Osteoblast (primary cell): ENCODE measurements at regions not wholly inside any gene's neighbourhood (a gene's known extent, or its start where the extent isn't known, plus 50 kb on each side); places are given as distances from the start of the nearest gene placed in this dataset.
"Not testable (repeated sequence)": the region's sequence is repeated elsewhere in the genome, so short reads cannot be mapped to it uniquely, and the experiment has no call there.

Source experiments
- DNase-seq: peaks from one replicate; pipeline ENCODE4 v3.0.0; 2011; ENCODE audit warnings: low spot score, mixed read lengths; ENCODE audit not compliant: insufficient read length; ENCODE audit errors: missing footprints
- H2AFZ ChIP-seq: 2 replicates; pipeline ENCODE4 v1.6.0; 2011; ENCODE audit warnings: mild to moderate bottlenecking, low read length
- H3K27ac ChIP-seq: 2 replicates; pipeline ENCODE4 v1.5.1; 2011; ENCODE audit warnings: mild to moderate bottlenecking, low read depth, low read length, moderate library complexity
- H3K27me3 ChIP-seq: 2 replicates; pipeline ENCODE4 v1.6.0; 2012; ENCODE audit warnings: mild to moderate bottlenecking, control low read depth, inconsistent platforms, low read length, moderate library complexity; ENCODE audit not compliant: insufficient read depth
- H3K36me3 ChIP-seq: 2 replicates; pipeline ENCODE4 v1.5.1; 2011; ENCODE audit warnings: mild to moderate bottlenecking, low read length, control low read depth, moderate library complexity; ENCODE audit not compliant: insufficient read depth
- H3K4me1 ChIP-seq: 2 replicates; pipeline ENCODE4 v1.5.1; 2011; ENCODE audit warnings: mild to moderate bottlenecking, low read length, control low read depth, moderate library complexity; ENCODE audit not compliant: insufficient read depth
- H3K4me2 ChIP-seq: 2 replicates; pipeline ENCODE4 v1.6.0; 2011; ENCODE audit warnings: mild to moderate bottlenecking, low read length; ENCODE audit not compliant: insufficient read depth
- H3K4me3 ChIP-seq: fragments of 200-600 bp; sonication (generic); 3 replicates; pipeline ENCODE4 v1.5.1; 2012; ENCODE audit warnings: mild to moderate bottlenecking, low read length, inconsistent platforms; ENCODE audit not compliant: insufficient read depth
- H3K79me2 ChIP-seq: 2 replicates; pipeline ENCODE4 v1.6.0; 2012; ENCODE audit warnings: mild to moderate bottlenecking, low read length, control low read depth, inconsistent platforms; ENCODE audit not compliant: insufficient read depth
- H3K9me3 ChIP-seq: 2 replicates; pipeline ENCODE4 v1.5.1; 2011; ENCODE audit warnings: low read depth, low read length, control low read depth
- H4K20me1 ChIP-seq: 2 replicates; pipeline ENCODE4 v1.6.0; 2012; ENCODE audit warnings: mild to moderate bottlenecking, low read length, control low read depth; ENCODE audit not compliant: insufficient read depth
- CTCF ChIP-seq: IDR thresholded peaks from 2 replicates; pipeline ENCODE4 v1.5.1; 2011; ENCODE audit warnings: mild to moderate bottlenecking, low read depth, low read length, moderate library complexity; ENCODE audit errors: extremely low read depth

- Histone ChIP-seq H3K4me3 (no peak overlapping the region), H3K4me1 (no peaks in the 10 kb centered on the region), H4K20me1 (no peaks in the 10 kb centered on the region), H3K9me3 (no peaks in the 10 kb centered on the region), H3K27ac (no peak overlapping the region), H3K4me2 (no peak overlapping the region), H3K36me3 (no peaks in the 10 kb centered on the region), H3K79me2 (no peaks in the 10 kb centered on the region), H2AFZ (no peak overlapping the region), H3K27me3 (no peaks in the 10 kb centered on the region)
- TF ChIP-seq CTCF: no peak
- DNase-seq: no peak
Measured at GRCh38 chr11:101835506-101836063, 79.2 kb upstream of the CEP126 start.

- not testable (repeated sequence) for H3K79me2 ChIP-seq, H3K36me3 ChIP-seq, H3K9me3 ChIP-seq, H3K4me2 ChIP-seq, H3K4me3 ChIP-seq, H4K20me1 ChIP-seq, H2AFZ ChIP-seq, H3K27ac ChIP-seq, H3K27me3 ChIP-seq, DNase-seq, H3K4me1 ChIP-seq
Measured at GRCh38 chr11:101830475-101830874, 84.3 kb upstream of the CEP126 start.

GRCh38 chr11:101825531-101825930, 89.3 kb upstream of the CEP126 start:
- Histone ChIP-seq H3K4me1 (no peaks in the 10 kb centered on the region), H3K4me2 (no peak overlapping the region), H3K4me3 (no peak overlapping the region), H3K27ac (no peak overlapping the region), H3K9me3 (no peaks in the 10 kb centered on the region), H3K27me3 (no peaks in the 10 kb centered on the region), H3K36me3 (no peaks in the 10 kb centered on the region), H2AFZ (no peak overlapping the region), H4K20me1 (no peaks in the 10 kb centered on the region), H3K79me2 (no peaks in the 10 kb centered on the region)
- no peak for DNase-seq
- no peak for TF ChIP-seq CTCF

GRCh38 chr11:101817581-101817980, 97.2 kb upstream of the CEP126 start:
- Histone ChIP-seq H4K20me1 (no peaks in the 10 kb centered on the region), H3K9me3 (no peaks in the 10 kb centered on the region), H3K27me3 (no peaks in the 10 kb centered on the region), H2AFZ (no peak overlapping the region), H3K36me3 (no peaks in the 10 kb centered on the region), H3K4me1 (no peaks in the 10 kb centered on the region), H3K27ac (no peak overlapping the region), H3K4me3 (no peak overlapping the region), H3K4me2 (no peak overlapping the region), H3K79me2 (no peaks in the 10 kb centered on the region)
- no peak for DNase-seq
- TF ChIP-seq CTCF: no peak
